Neural cell (in vitro differentiated cells): ENCODE measurements at regions not wholly inside any gene's neighbourhood (a gene's known extent, or its start where the extent isn't known, plus 50 kb on each side); places are given as distances from the start of the nearest gene placed in this dataset.

Source experiments
- H2AFZ ChIP-seq: fragments of 200-600, 300-800 bp; sonication (generic), shearing (Covaris generic); 2 replicates; pipeline ENCODE4 v1.6.0; 2014; ENCODE audit warnings: low read depth, mild to moderate bottlenecking, antibody characterized with exemption, low read length, moderate library complexity
- H3F3A ChIP-seq: fragments of 200-600 bp; shearing (Covaris generic); 2 replicates; pipeline ENCODE4 v1.6.1; 2016; ENCODE audit warnings: mild to moderate bottlenecking, moderate library complexity, mixed read lengths, antibody characterized with exemption, low read length; ENCODE audit not compliant: insufficient read depth, poor library complexity, severe bottlenecking
- H3K27ac ChIP-seq: fragments of 200-600, 300-800 bp; sonication (generic), shearing (Covaris generic); 2 replicates; pipeline ENCODE4 v1.5.1; 2014; ENCODE audit warnings: mild to moderate bottlenecking, low read length, moderate library complexity
- H3K27me3 ChIP-seq: fragments of 300-800, 200-600 bp; sonication (generic), shearing (Covaris generic); 2 replicates; pipeline ENCODE4 v1.6.0; 2014; ENCODE audit warnings: mild to moderate bottlenecking, low read depth, low read length, moderate library complexity; ENCODE audit not compliant: insufficient read depth
- H3K36me3 ChIP-seq: fragments of 300-800, 200-600 bp; sonication (generic), shearing (Covaris generic); 2 replicates; pipeline ENCODE4 v1.5.1; 2014; ENCODE audit warnings: mild to moderate bottlenecking, antibody characterized with exemption, low read length, moderate library complexity; ENCODE audit not compliant: insufficient read depth
- H3K4me2 ChIP-seq: fragments of 300-800, 200-600 bp; sonication (generic), shearing (Covaris generic); 2 replicates; pipeline ENCODE4 v1.6.0; 2014; ENCODE audit warnings: mild to moderate bottlenecking, low read length
- H3K4me3 ChIP-seq: fragments of 300-800, 200-600 bp; sonication (generic), shearing (Covaris generic); 2 replicates; pipeline ENCODE4 v1.5.1; 2014; ENCODE audit warnings: mild to moderate bottlenecking, low read length, moderate library complexity
- H3K79me2 ChIP-seq: fragments of 200-600 bp; shearing (Covaris generic); replicated peaks from 2 replicates; pipeline ENCODE4 v1.6.0; 2014; ENCODE audit warnings: mild to moderate bottlenecking, low read length, moderate library complexity; ENCODE audit not compliant: insufficient read depth
- H3K9ac ChIP-seq: fragments of 300-800, 200-600 bp; sonication (generic), shearing (Covaris generic); 2 replicates; pipeline ENCODE4 v1.6.1; 2016; ENCODE audit warnings: mild to moderate bottlenecking, low read length, mixed read lengths
- H3K9me2 ChIP-seq: fragments of 200-600 bp; shearing (Covaris generic); 2 replicates; pipeline ENCODE4 v1.6.1; 2016; ENCODE audit warnings: mild to moderate bottlenecking, low read length, mixed read lengths; ENCODE audit not compliant: insufficient read depth
- H3K9me3 ChIP-seq: fragments of 200-600, 300-800 bp; sonication (generic), shearing (Covaris generic); 2 replicates; pipeline ENCODE4 v1.6.1; 2016; ENCODE audit warnings: mild to moderate bottlenecking, mixed run types, low read length, moderate library complexity, mixed read lengths
- H4K20me1 ChIP-seq: fragments of 200-600 bp; shearing (Covaris generic); 2 replicates; pipeline ENCODE4 v1.6.1; 2016; ENCODE audit warnings: mild to moderate bottlenecking, mixed run types; ENCODE audit not compliant: insufficient read depth
- CTCF ChIP-seq: fragments of 450-650 bp; IDR thresholded peaks from 2 replicates; pipeline ENCODE4 v1.5.1; 2014; ENCODE audit warnings: antibody characterized with exemption, mild to moderate bottlenecking, moderate library complexity; ENCODE audit not compliant: poor library complexity, severe bottlenecking
- EP300 ChIP-seq: fragments of 450-650 bp; conservative IDR thresholded peaks from 2 replicates; pipeline ENCODE4 v1.6.1; 2014; ENCODE audit warnings: antibody characterized with exemption, mild to moderate bottlenecking, moderate library complexity; ENCODE audit not compliant: poor library complexity, severe bottlenecking
- EZH2 ChIP-seq: fragments of 200-600, 300-800 bp; shearing (Covaris generic), sonication (generic); IDR thresholded peaks from 2 replicates; pipeline ENCODE4 v1.6.1; 2014; ENCODE audit warnings: antibody characterized with exemption, low read length, borderline replicate concordance, mild to moderate bottlenecking; ENCODE audit not compliant: insufficient read depth, poor library complexity, severe bottlenecking
- MXI1 ChIP-seq: fragments of 450-650 bp; conservative IDR thresholded peaks from 2 replicates; pipeline ENCODE4 v1.6.1; 2014; ENCODE audit warnings: antibody characterized with exemption, mild to moderate bottlenecking; ENCODE audit not compliant: poor library complexity, severe bottlenecking
- POLR2AphosphoS5 ChIP-seq: IDR thresholded peaks from 2 replicates; pipeline ENCODE4 v1.6.1; 2012
- RAD21 ChIP-seq: fragments of 450-650 bp; conservative IDR thresholded peaks from 2 replicates; pipeline ENCODE4 v1.6.1; 2014; ENCODE audit warnings: antibody characterized with exemption, mild to moderate bottlenecking, moderate library complexity
- REST ChIP-seq: IDR thresholded peaks from 2 replicates; pipeline ENCODE4 v1.6.1; 2012; ENCODE audit warnings: borderline replicate concordance
- SMC3 ChIP-seq: fragments of 450-650 bp; conservative IDR thresholded peaks from 2 replicates; pipeline ENCODE4 v1.6.1; 2014; ENCODE audit warnings: antibody characterized with exemption, mild to moderate bottlenecking, moderate library complexity; ENCODE audit not compliant: poor library complexity
- TAF1 ChIP-seq: IDR thresholded peaks from 2 replicates; pipeline ENCODE4 v1.6.1; 2012; ENCODE audit warnings: low read depth

DNA sequence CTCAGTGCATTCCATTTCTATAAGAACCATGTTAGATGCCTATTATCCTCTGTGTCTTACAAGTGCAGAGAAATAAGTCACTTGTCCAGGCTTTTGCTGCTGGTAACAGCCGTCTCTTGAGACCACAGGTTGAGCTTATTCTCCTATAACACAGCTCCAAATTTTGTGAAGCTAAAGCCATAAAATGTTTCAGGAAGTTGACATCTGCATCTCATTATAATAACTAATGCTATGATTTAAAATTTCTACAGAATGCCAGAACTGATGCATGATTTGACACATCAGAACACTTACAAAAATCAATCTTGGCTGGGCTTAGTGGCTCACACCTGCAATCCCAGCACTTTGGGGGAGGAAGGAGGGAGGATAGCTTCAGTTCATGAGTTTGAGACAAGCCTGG is 986.9 kb downstream of the TYW1 start:
- H3K27ac ChIP-seq, result no peak overlapping the region
- H2AFZ ChIP-seq, result no peak overlapping the region
- TF ChIP-seq TAF1 (no peak), REST (no peak)
- peaks cover 4% of the 10 kb centered on the region for H3K9me3 ChIP-seq
- H4K20me1 ChIP-seq, result no peaks in the 10 kb centered on the region
- H3K4me2 ChIP-seq, result no peak overlapping the region
- H3K4me3 ChIP-seq, result no peak overlapping the region
- H3K27me3 ChIP-seq, result no peaks in the 10 kb centered on the region
- H3K9ac ChIP-seq, result no peak overlapping the region
- no peaks in the 10 kb centered on the region for H3K79me2 ChIP-seq
- H3F3A ChIP-seq, result no peaks in the 10 kb centered on the region
- H3K36me3 ChIP-seq, result no peaks in the 10 kb centered on the region
- H3K9me2 ChIP-seq, result no peaks in the 10 kb centered on the region

- H3K9me3 ChIP-seq, result peaks cover 4% of the 10 kb centered on the region
- no peaks in the 10 kb centered on the region for H3K79me2 ChIP-seq
- TF ChIP-seq SMC3, result no peak
- TF ChIP-seq EP300, result no peak
- no peak for TF ChIP-seq MXI1
- no peak for TF ChIP-seq EZH2
- TF ChIP-seq RAD21, result no peak
- no peak for TF ChIP-seq POLR2AphosphoS5
- TF ChIP-seq CTCF, result no peak
- no peak for TF ChIP-seq TAF1
- TF ChIP-seq REST, result no peak
- no peaks in the 10 kb centered on the region for H3K27me3 ChIP-seq
- H3K27ac ChIP-seq, result no peak overlapping the region
- no peaks in the 10 kb centered on the region for H3F3A ChIP-seq
- no peak overlapping the region for H3K4me3 ChIP-seq
- no peaks in the 10 kb centered on the region for H3K9me2 ChIP-seq
- no peak overlapping the region for H3K4me2 ChIP-seq
- no peak overlapping the region for H3K9ac ChIP-seq
- H2AFZ ChIP-seq, result no peak overlapping the region
- H4K20me1 ChIP-seq, result no peaks in the 10 kb centered on the region
- no peaks in the 10 kb centered on the region for H3K36me3 ChIP-seq
Observed at GRCh38 chr7:67984326-67984725, 987.7 kb downstream of the TYW1 start.
